HL-60 (cell line): ENCODE measurements at regions not wholly inside any gene's neighbourhood (a gene's known extent, or its start where the extent isn't known, plus 50 kb on each side); places are given as distances from the start of the nearest gene placed in this dataset.

Source experiments
- CTCF ChIP-seq: IDR thresholded peaks from one replicate; pipeline ENCODE4 v1.5.1; 2011; ENCODE audit warnings: low read length, control low read depth, inconsistent platforms; ENCODE audit not compliant: insufficient read depth
- POLR2AphosphoS5 ChIP-seq: IDR thresholded peaks from 2 replicates; pipeline ENCODE4 v1.6.1; 2012; ENCODE audit warnings: low read depth

GRCh38 chr11:57055744-57056143 lies 67.0 kb downstream of the OR5AK2 start:
- no peak for TF ChIP-seq CTCF
- no peak for TF ChIP-seq POLR2AphosphoS5
